Adrenal gland (tissue), 9 donors: ENCODE measurements at regions not wholly inside any gene's neighbourhood (a gene's known extent, or its start where the extent isn't known, plus 50 kb on each side); places are given as distances from the start of the nearest gene placed in this dataset.

Source experiments
- DNase-seq, 7 donors: peaks; one replicate each; pipeline ENCODE4 v3.0.0-alpha.2; 2019 to 2020
- H3K27ac ChIP-seq, 5 donors: fragments of 200-600 bp; sonication (generic) in 4 of 5; 1 replicate in 3 of 5; 2 replicates in 2 of 5; pipeline versions ENCODE4 v1.5.1 to v1.8.0; 2016 to 2020; ENCODE audit warnings: mild to moderate bottlenecking in 1 of 5
- H3K27me3 ChIP-seq: fragments of 200-600 bp; 2 replicates; pipeline ENCODE4 v1.8.0; 2021
- H3K36me3 ChIP-seq, 2 donors: fragments of 200-600 bp; replicated peaks in 1 of 2; 1 replicate in 1 of 2; 2 replicates in 1 of 2; pipeline versions ENCODE4 v1.5.1 to v1.8.0; 2018 to 2022
- H3K4me1 ChIP-seq, 2 donors: fragments of 200-600 bp; replicated peaks in 1 of 2; 1 replicate in 1 of 2; 2 replicates in 1 of 2; pipeline versions ENCODE4 v1.5.1 to v1.8.0; 2018 to 2021
- H3K4me3 ChIP-seq, 4 donors: fragments of 200-600 bp; sonication (generic) in 3 of 4; one replicate each; pipeline ENCODE4 v1.5.1; 2016 to 2018
- H3K9me3 ChIP-seq, 3 donors: fragments of 200-600 bp; sonication (generic) in 1 of 3; replicated peaks in 1 of 3; 1 replicate in 2 of 3; 2 replicates in 1 of 3; pipeline versions ENCODE4 v1.5.1 to v1.8.0; 2016 to 2021
- POLR2A ChIP-seq, 2 donors: fragments of 450-650 bp; IDR thresholded peaks; one replicate each; pipeline ENCODE4 v1.6.1; 2017; ENCODE audit warnings: antibody characterized with exemption in 2 of 2, mild to moderate bottlenecking in 2 of 2, moderate library complexity in 1 of 2
- WGBS, 4 donors: extraction: QIAGEN DNeasy Blood & Tissue Kit in 2 of 4; methylation state at CpG; one replicate each; pipeline versions ENCODE4 v1.1.5 to v1.1.7; 2013 to 2017; 5-methylcytosine and 5-hydroxymethylcytosine counted together
- intact Hi-C, 2 donors: fragments of 100-400 bp; cut with DNase I; formaldehyde crosslinking; loops; one replicate each; pipeline versions ENCODE4 v1.14.1 to v1.15.0; 2022 to 2023
- TF ChIP-seq, protein P1 (sequence below), 6 experiments: fragments of 450-650 bp in 4 of 6; fragments of 200-600 bp in 2 of 6; sonication (generic) in 1 of 6; IDR thresholded peaks; 1 replicate in 5 of 6; 2 replicates in 1 of 6; pipeline versions ENCODE4 v1.5.1 to v1.8.0; 2016 to 2021; ENCODE audit warnings: antibody characterized with exemption in 6 of 6, mild to moderate bottlenecking in 2 of 6, moderate library complexity in 1 of 6
- donor health status: healthy with polysubstance abuse.
- donor health status: Bipolar disorder and iron deficiency.
- donor health status: DM: yes; HTN: yes; CAD: no.
- donor health status: DM: no; HTN: no; CAD: no.
- donor health status: DM: no; HTN: no; CAD: no.

DNA sequence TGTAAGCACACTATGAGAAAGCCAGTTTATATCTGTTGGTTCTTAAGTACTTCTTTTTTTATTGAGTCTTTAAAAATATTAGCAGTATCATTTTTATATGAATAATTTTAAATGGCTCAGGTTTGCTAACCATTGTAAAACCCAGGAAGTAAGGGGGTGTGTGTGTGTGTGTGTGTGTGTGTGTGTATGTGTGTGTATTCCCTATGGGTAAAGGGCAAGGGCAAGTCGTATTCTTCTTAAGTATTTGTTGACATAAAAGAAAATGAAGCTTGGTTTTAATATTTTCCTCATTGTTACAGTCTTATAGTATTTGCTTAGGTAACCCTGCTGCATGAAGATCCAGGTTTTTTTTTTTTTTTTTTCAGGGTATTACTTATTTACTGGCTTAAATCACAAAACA is 495.0 kb upstream of the B3GALT2 start:
- no peak for TF ChIP-seq POLR2A (IDR thresholded peaks at IDR 0.05)
- TF ChIP-seq, protein P1, sequence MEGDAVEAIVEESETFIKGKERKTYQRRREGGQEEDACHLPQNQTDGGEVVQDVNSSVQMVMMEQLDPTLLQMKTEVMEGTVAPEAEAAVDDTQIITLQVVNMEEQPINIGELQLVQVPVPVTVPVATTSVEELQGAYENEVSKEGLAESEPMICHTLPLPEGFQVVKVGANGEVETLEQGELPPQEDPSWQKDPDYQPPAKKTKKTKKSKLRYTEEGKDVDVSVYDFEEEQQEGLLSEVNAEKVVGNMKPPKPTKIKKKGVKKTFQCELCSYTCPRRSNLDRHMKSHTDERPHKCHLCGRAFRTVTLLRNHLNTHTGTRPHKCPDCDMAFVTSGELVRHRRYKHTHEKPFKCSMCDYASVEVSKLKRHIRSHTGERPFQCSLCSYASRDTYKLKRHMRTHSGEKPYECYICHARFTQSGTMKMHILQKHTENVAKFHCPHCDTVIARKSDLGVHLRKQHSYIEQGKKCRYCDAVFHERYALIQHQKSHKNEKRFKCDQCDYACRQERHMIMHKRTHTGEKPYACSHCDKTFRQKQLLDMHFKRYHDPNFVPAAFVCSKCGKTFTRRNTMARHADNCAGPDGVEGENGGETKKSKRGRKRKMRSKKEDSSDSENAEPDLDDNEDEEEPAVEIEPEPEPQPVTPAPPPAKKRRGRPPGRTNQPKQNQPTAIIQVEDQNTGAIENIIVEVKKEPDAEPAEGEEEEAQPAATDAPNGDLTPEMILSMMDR (IDR thresholded peaks at IDR 0.05), result no peak
- no peaks in the 10 kb centered on the region for H3K27me3 ChIP-seq
- intact Hi-C loops, result no loop called here
- H3K4me1 ChIP-seq, result no peaks in the 10 kb centered on the region
- DNase-seq, result no peak
- no peak overlapping the region for H3K4me3 ChIP-seq
- no peaks in the 10 kb centered on the region for H3K9me3 ChIP-seq
- 79 to 88% (median 82%) methylated on average over 1 of the region's 1 CpG for WGBS, 4 donors
- no peak overlapping the region for H3K27ac ChIP-seq
- no peaks in the 10 kb centered on the region for H3K36me3 ChIP-seq

GRCh38 chr1:193680924-193681316 is 494.5 kb upstream of the B3GALT2 start:
- 0 to 95% (median 46%) methylated on average over 2 of the region's 2 CpGs for WGBS, 4 donors

DNA sequence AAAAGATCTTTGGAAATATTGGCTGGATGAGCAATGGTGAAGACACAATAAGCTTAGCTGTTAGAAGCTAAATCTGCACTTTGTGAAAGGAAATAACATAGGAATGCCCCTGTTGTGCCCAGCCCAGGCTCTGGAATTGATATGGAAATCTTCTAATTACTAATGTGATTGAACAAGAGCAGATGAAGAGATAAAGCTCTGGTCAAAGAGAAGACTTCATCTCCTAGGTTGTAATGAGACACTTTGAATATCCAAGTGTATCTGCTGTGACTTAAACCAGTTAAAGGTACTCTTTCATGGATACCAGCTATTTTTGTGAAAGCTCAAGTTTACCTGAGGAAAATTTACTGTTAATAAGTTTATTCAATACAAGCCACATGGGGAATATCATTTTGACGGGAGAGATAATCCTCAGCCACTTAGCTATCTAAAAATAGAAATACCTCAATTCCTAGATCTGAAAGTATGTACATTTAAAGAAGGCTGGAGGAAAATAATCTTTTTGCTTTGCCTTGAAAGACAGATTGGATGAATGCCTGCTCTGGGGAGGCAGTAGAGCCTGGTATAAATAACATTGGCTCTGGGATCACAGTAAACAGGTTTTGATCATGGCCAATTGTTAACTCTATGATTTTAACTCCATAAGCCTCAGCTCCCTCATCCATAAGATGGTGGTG is 494.0 kb upstream of the B3GALT2 start:
- Histone ChIP-seq H3K9me3 (no peaks in the 10 kb centered on the region), H3K27ac (no peak overlapping the region), H3K27me3 (no peaks in the 10 kb centered on the region), H3K4me3 (no peak overlapping the region), H3K36me3 (no peaks in the 10 kb centered on the region), H3K4me1 (no peaks in the 10 kb centered on the region)
- WGBS, 4 donors, result 24 to 40% (median 31%) methylated on average over 1 of the region's 1 CpG
- intact Hi-C loops, result no loop called here
- TF ChIP-seq, protein P1 (IDR thresholded peaks at IDR 0.05), result no peak
- TF ChIP-seq POLR2A (IDR thresholded peaks at IDR 0.05), result no peak
- no peak for DNase-seq

More at GRCh38 chr1:193680924-193681316, 494.5 kb upstream of the B3GALT2 start:
- Histone ChIP-seq H3K36me3 (no peaks in the 10 kb centered on the region), H3K4me3 (no peak overlapping the region), H3K9me3 (no peaks in the 10 kb centered on the region), H3K27me3 (no peaks in the 10 kb centered on the region), H3K4me1 (no peaks in the 10 kb centered on the region), H3K27ac (no peak overlapping the region)
- intact Hi-C loops, result no loop called here
- no peak for DNase-seq
- TF ChIP-seq, protein P1 (IDR thresholded peaks at IDR 0.05), result no peak
- TF ChIP-seq POLR2A (IDR thresholded peaks at IDR 0.05), result no peak

DNA sequence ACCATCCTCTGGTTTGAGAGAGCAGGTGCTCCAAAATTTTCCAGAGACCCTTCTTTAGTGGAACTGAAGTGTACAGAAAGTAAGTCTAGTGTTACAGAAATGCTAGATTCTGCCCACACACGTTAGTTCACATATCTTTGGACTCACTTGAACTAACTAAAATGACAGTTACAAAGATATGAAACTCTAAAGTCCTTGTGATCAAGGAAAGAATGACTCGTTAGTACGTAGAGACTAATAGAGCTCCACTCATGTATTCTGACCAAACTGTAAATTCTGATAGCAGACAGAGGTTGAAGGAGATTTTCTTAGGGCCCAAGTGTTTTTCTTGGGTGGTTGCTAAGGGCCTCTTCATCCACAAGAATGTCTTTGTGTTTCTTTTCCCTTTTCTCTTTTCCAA is 491.5 kb upstream of the B3GALT2 start:
- Histone ChIP-seq H3K27me3 (no peaks in the 10 kb centered on the region), H3K4me1 (no peaks in the 10 kb centered on the region), H3K36me3 (no peaks in the 10 kb centered on the region), H3K4me3 (no peak overlapping the region), H3K9me3 (no peaks in the 10 kb centered on the region), H3K27ac (no peak overlapping the region)
- DNase-seq, result no peak
- no peak for TF ChIP-seq POLR2A (IDR thresholded peaks at IDR 0.05)
- TF ChIP-seq, protein P1 (IDR thresholded peaks at IDR 0.05), result no peak
- intact Hi-C loops, result no loop called here
- WGBS, 4 donors, result 61 to 72% (median 64%) methylated on average over 3 of the region's 3 CpGs
